HEK293 (cell line): ENCODE measurements at regions not wholly inside any gene's neighbourhood (a gene's known extent, or its start where the extent isn't known, plus 50 kb on each side); places are given as distances from the start of the nearest gene placed in this dataset.

ENCODE experiments used
- CTCF ChIA-PET: fragments of 350-600 bp; formaldehyde crosslinking; extraction: SDS; loops from one replicate; lab custom pipeline; 2021; ENCODE audit warnings: antibody characterized with exemption; lab: Yijun Ruan, JAX
- POLR2A ChIA-PET: fragments of 300-600 bp; formaldehyde crosslinking; extraction: SDS; loops from one replicate; lab custom pipeline; 2020; ENCODE audit warnings: antibody characterized with exemption, inconsistent platforms; lab: Yijun Ruan, JAX
- H3K27ac ChIP-seq: fragments of 200-500 bp; sonication (Bioruptor generic); 2 replicates; pipeline ENCODE4 v1.5.1; 2014; ENCODE audit warnings: low read depth, low read length, control low read depth, inconsistent platforms; ENCODE audit errors: extremely low read depth
- H3K36me3 ChIP-seq, 2 experiments: fragments of 200-500 bp in 1 of 2; sonication (Bioruptor generic) in 1 of 2; 1 replicate in 1 of 2; 2 replicates in 1 of 2; pipeline ENCODE4 v1.5.1; 2014 to 2017; ENCODE audit warnings: inconsistent platforms in 2 of 2, low read length in 2 of 2; ENCODE audit not compliant: control insufficient read depth in 2 of 2, insufficient read depth in 1 of 2
- H3K4me1 ChIP-seq: fragments of 200-500 bp; sonication (Bioruptor generic); 2 replicates; pipeline ENCODE4 v1.5.1; 2014; ENCODE audit warnings: mild to moderate bottlenecking, low read length, inconsistent platforms; ENCODE audit not compliant: control insufficient read depth, insufficient read depth
- H3K4me3 ChIP-seq: 2 replicates; pipeline ENCODE4 v1.5.1; 2011; ENCODE audit warnings: low read depth, mild to moderate bottlenecking, control low read depth, low read length, moderate library complexity
- H3K9me3 ChIP-seq: fragments of 200-500 bp; sonication (Bioruptor generic); 2 replicates; pipeline ENCODE4 v1.5.1; 2014; ENCODE audit warnings: low read depth, low read length, inconsistent platforms; ENCODE audit not compliant: control insufficient read depth, insufficient read depth
- GLI2 ChIP-seq: fragments of 450-650 bp; formaldehyde crosslinking; IDR thresholded peaks from 2 replicates; pipeline ENCODE4; 2017; ENCODE audit warnings: missing biosample characterization, missing genetic modification characterization, low read depth, borderline replicate concordance
- MZF1 ChIP-seq: fragments of 450-650 bp; formaldehyde crosslinking; IDR thresholded peaks from 2 replicates; pipeline ENCODE4 v1.5.1; 2017; ENCODE audit warnings: missing biosample characterization, missing genetic modification characterization, borderline replicate concordance
- PRDM6 ChIP-seq: fragments of 450-650 bp; formaldehyde crosslinking; IDR thresholded peaks from 2 replicates; pipeline ENCODE4 v1.5.1; 2017; ENCODE audit warnings: missing biosample characterization, missing genetic modification characterization
- SP7 ChIP-seq: fragments of 450-650 bp; formaldehyde crosslinking; IDR thresholded peaks from 2 replicates; pipeline ENCODE4 v1.5.1; 2016; ENCODE audit warnings: missing biosample characterization, missing genetic modification characterization
- TSHZ1 ChIP-seq: fragments of 450-650 bp; formaldehyde crosslinking; IDR thresholded peaks from 2 replicates; pipeline ENCODE4 v1.5.1; 2016; ENCODE audit warnings: missing biosample characterization, missing genetic modification characterization, borderline replicate concordance
- YY1 ChIP-seq: fragments of 450-650 bp; formaldehyde crosslinking; IDR thresholded peaks from 2 replicates; pipeline ENCODE4 v1.5.1; 2018; ENCODE audit warnings: missing biosample characterization, missing genetic modification characterization
- ZBTB44 ChIP-seq: fragments of 450-650 bp; IDR thresholded peaks from 2 replicates; pipeline ENCODE4 v1.5.1; 2018; ENCODE audit warnings: missing biosample characterization, mild to moderate bottlenecking, missing genetic modification characterization
- ZNF148 ChIP-seq: fragments of 450-650 bp; formaldehyde crosslinking; IDR thresholded peaks from 2 replicates; pipeline ENCODE4 v1.5.0; 2017; ENCODE audit warnings: missing biosample characterization, missing genetic modification characterization, borderline replicate concordance
- ZNF16 ChIP-seq: fragments of 450-650 bp; formaldehyde crosslinking; IDR thresholded peaks from 2 replicates; pipeline ENCODE4 v1.5.1; 2016; ENCODE audit warnings: low read depth, missing biosample characterization, missing genetic modification characterization
- ZNF169 ChIP-seq: fragments of 450-650 bp; formaldehyde crosslinking; IDR thresholded peaks from 2 replicates; pipeline ENCODE4 v1.5.1; 2016; ENCODE audit warnings: missing biosample characterization, missing genetic modification characterization
- ZNF18 ChIP-seq: fragments of 450-650 bp; formaldehyde crosslinking; IDR thresholded peaks from 2 replicates; pipeline ENCODE4 v1.5.1; 2016; ENCODE audit warnings: missing biosample characterization, missing genetic modification characterization
- ZNF24 ChIP-seq: fragments of 450-650 bp; formaldehyde crosslinking; IDR thresholded peaks from 2 replicates; pipeline ENCODE4 v1.5.1; 2016; ENCODE audit warnings: missing biosample characterization, missing genetic modification characterization
- ZNF280C ChIP-seq: fragments of 450-650 bp; formaldehyde crosslinking; IDR thresholded peaks from 2 replicates; pipeline ENCODE4 v1.5.1; 2016; ENCODE audit warnings: missing biosample characterization, missing genetic modification characterization
- ZNF324 ChIP-seq: fragments of 450-650 bp; formaldehyde crosslinking; IDR thresholded peaks from 2 replicates; pipeline ENCODE4 v1.5.1; 2016; ENCODE audit warnings: missing biosample characterization, missing genetic modification characterization
- ZNF404 ChIP-seq: fragments of 450-650 bp; formaldehyde crosslinking; IDR thresholded peaks from 2 replicates; pipeline ENCODE4 v1.5.1; 2017; ENCODE audit warnings: missing biosample characterization, missing genetic modification characterization
- ZNF473 ChIP-seq: fragments of 450-650 bp; formaldehyde crosslinking; IDR thresholded peaks from 2 replicates; pipeline ENCODE4 v1.5.1; 2017; ENCODE audit warnings: missing biosample characterization, missing genetic modification characterization
- ZNF513 ChIP-seq: fragments of 450-650 bp; IDR thresholded peaks from 2 replicates; pipeline ENCODE4 v1.5.1; 2018; ENCODE audit warnings: missing biosample characterization, missing genetic modification characterization
- ZNF529 ChIP-seq: fragments of 450-650 bp; formaldehyde crosslinking; IDR thresholded peaks from 2 replicates; pipeline ENCODE4 v1.5.1; 2017; ENCODE audit warnings: missing genetic modification characterization, missing biosample characterization; ENCODE audit not compliant: insufficient replicate concordance
- ZNF626 ChIP-seq: fragments of 450-650 bp; sonication (Bioruptor Pico); formaldehyde crosslinking; IDR thresholded peaks from 2 replicates; pipeline ENCODE4 v1.5.1; 2018; ENCODE audit warnings: missing biosample characterization, missing genetic modification characterization, inconsistent platforms
- ZNF639 ChIP-seq: fragments of 450-650 bp; formaldehyde crosslinking; IDR thresholded peaks from 2 replicates; pipeline ENCODE4 v1.5.1; 2016; ENCODE audit warnings: missing biosample characterization, missing genetic modification characterization

GRCh38 chr16:73217654-73218053 is 169.7 kb upstream of the ZFHX3 start:
- TF ChIP-seq ZNF148 (no peak), ZNF280C (tag by site-specific recombination) (no peak), PRDM6 (no peak), GLI2 (tag by site-specific recombination) (no peak), YY1 (tag by site-specific recombination) (no peak), ZNF404 (tag by site-specific recombination) (no peak), SP7 (tag by site-specific recombination) (no peak), ZBTB44 (no peak), TSHZ1 (no peak), ZNF18 (no peak), ZNF639 (tag by site-specific recombination) (no peak), ZNF24 (tag by site-specific recombination) (no peak), MZF1 (tag by site-specific recombination) (no peak), ZNF324 (tag by site-specific recombination) (no peak), ZNF169 (tag by site-specific recombination) (no peak), ZNF513 (no peak), ZNF473 (tag by site-specific recombination) (no peak), ZNF16 (no peak), ZNF529 (tag by site-specific recombination) (no peak), ZNF626 (tag by site-specific recombination) (no peak)
- TF ChIP-seq, all 188 proteins: peak for 0
- ChIA-PET CTCF (interaction anchor here (0.5 to 1.1 kb wide), 11 partner anchors 8 to 850 kb away, joined by 3 to 4 read pairs (median 3); no protein-coding TSS in a partner anchor), POLR2A (no interaction called here)
- H3K27ac ChIP-seq: no peak overlapping the region
- no peaks in the 10 kb centered on the region for H3K36me3 ChIP-seq
- no peaks in the 10 kb centered on the region for H3K4me1 ChIP-seq
- H3K4me3 ChIP-seq: no peak overlapping the region
- no peaks in the 10 kb centered on the region for H3K9me3 ChIP-seq
